GM21825 (cell line): ENCODE measurements at regions not wholly inside any gene's neighbourhood (a gene's known extent, or its start where the extent isn't known, plus 50 kb on each side); places are given as distances from the start of the nearest gene placed in this dataset.

Source experiments
- ATAC-seq: cut with Tn5 transposase; IDR thresholded peaks from one replicate; pipeline ENCODE4 v1.9.1; 2021; ENCODE audit warnings: mild to moderate bottlenecking, moderate library complexity; ENCODE audit not compliant: unreplicated experiment

DNA sequence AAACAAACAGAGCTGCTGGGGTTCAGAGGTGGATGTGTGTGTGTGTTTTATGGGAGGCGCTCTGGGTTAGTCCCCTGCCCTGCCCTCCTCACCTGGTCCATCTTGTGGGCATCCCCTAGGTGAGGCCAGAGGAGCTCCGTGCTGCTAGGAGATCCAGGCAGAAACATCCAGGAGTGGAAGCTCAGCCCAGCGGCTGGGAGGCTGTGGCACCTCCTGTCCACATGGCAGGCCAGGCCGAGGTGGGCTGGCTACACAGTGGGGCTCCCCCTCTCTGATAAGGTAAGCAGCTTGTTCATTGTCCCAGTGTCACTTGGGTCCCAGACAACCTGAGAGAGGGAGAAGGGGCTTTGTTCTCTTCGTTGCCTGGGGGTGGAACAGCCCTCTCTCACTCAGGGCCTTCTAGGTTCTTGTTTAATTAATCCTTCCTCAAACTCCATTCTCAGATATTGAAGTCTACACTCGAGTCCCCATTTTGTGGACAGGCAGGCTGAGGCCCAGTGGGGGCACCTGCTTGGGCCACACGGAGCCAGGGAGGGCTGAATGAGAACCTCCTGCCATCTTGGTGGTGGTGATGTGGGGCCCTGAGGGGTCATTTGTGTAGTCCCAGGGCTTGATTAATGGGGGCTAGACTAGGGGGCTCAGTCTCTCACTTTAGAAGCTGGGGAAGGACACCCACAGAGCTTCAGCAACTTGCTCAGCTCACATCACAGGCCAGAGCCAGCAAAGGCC, 216.8 kb upstream of the GPR26 start:
- no peak for ATAC-seq

DNA sequence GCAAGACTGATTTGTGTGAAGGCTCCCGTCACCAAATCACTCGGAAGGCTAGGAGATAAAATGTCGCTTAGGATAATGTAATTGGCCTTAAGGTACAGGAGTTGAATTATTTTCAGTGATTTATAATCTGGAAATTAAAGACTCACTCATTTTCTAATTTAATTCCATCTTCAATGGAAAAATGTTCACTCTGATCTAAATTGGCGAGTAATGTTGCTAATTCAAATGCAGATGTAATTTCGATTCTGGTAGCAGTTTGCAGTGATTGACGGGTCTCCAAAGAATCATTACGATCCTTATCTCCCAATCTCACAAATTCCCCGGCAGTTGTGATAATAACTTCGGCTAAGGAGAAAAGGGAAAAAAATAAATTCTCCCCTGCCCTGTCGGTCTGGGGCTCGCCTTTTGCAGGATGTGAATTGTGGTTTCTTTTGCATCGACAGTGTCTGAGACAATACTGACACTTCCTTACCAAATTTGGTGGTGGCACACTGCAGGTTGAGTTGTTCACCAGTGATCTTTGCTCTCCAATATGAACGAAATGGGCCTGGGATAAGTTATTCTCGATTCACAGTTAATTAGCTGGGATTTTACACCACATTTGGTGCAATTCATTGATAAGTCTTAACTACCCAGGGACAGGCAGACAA, 215.1 kb upstream of the GPR26 start:
- no peak for ATAC-seq

DNA sequence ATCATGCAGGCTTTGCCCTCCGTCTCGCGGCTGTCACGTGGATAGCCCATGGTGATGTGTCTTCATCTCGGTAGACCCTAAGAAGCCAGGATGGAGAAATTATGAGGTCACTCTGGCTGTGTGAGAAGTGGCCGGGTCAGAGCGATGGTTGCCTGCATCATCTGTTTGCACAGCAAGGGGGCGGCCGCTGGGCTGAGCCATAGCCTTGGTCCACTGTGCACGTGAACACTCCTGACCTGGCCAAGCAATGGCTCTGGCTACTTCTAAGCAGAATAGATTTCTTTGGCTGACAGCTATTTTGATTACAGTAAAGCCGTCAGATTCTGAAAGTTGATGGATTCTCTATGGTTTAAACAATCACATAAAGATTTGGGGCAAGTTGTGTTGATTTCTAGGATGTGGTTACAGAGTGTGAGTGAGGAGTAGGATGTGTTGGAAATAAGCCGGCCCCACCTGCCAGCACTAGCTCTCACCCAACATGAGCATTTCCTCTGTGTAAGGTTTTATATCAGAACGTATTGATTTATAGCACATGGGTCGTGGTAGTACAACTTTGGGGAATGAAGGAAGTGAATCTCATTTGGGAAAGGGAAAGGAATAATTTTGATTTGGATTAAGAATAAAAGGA, 214.4 kb upstream of the GPR26 start:
- ATAC-seq, result no peak

DNA sequence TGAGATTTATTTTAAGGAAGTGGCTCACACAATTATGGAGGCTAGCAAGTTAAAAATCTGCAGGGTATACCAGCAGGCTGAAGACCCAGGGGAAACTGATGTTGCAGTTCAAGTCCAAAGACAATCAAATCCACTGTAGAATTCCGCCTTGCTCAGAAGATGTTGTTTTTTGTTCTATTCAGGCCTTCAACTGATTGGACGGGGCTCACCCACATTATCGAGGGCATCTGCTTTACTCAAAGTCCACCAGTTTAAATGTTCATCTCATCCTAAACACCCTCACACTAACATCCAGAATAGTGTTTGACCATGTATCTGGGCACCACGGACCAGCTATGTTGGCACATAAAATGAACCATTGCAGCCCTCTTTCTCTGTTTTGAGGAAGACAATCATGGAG, 211.2 kb upstream of the GPR26 start:
- ATAC-seq, result no peak

DNA sequence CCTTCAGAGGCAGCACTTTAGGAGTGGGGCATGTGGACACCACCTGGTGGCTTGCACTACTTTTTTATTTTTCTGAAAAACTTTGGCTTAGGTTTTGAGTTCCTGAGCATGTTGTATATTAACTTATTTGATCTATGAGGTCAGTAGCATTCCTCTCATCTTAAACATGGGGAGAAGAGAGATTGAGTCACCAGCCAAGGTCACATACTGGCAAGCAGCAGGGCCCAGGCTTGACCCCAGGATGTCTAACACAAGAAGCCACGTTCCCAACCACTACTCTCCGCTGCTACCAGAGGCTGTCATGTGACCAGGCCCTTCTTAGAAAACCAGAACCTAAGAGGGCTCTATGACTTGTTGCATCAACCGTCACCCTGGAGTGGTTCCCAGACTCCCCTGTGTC, 210.3 kb upstream of the GPR26 start:
- ATAC-seq, result no peak

DNA sequence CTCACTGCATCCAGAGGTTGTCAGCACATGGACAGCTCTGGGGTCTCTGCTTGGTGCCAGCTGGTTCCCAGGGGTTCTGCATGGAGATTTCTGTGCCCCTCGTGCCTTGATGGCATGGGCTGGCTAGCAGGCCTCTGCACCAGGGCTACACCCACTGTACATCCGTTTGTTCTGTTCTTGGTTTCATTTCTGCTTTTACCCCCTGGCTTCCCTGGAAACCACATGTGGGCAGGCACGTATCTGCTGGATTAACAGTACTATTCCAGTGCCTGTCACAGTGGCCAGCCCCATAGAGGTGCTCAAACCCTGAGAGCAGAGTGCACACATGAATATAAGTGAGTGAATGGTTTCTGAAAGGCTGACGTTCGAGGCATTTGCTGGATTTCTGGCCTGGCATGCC, 207.2 kb upstream of the GPR26 start:
- ATAC-seq, result no peak

DNA sequence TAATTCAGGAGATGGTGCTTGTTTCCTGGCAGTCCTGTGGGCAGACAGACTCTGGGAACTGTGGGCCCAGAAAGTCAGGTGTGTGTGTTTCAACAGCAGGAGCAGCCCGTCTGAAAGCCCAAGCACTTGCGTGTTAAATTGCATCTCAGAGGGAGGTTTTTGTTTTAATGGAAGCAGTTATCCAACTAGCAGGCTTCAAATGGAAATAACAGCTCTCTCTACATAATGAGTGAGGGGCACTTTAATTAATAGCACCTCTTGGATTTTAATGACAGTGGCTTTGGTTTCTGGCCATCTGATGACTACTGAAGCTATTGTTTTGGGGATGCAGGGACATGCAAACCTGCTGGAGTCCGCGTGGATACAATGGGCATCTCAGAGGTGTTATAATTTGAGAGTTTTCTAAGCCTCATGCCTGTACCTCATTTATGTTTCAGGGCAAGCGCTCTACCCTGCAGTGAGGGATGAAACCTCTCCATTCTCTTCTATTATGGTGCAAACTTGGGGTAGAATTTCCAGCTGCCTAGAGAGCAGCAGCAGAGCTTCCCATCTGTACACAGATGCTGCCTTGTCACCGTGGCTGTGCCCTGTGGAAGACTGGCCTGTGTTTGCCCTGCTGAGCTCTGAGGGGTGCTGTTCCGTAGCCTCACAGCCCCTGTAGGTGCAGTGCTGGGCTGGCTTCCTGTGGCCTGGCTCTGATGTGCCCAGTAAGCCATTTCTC, 206.6 kb upstream of the GPR26 start:
- no peak for ATAC-seq

DNA sequence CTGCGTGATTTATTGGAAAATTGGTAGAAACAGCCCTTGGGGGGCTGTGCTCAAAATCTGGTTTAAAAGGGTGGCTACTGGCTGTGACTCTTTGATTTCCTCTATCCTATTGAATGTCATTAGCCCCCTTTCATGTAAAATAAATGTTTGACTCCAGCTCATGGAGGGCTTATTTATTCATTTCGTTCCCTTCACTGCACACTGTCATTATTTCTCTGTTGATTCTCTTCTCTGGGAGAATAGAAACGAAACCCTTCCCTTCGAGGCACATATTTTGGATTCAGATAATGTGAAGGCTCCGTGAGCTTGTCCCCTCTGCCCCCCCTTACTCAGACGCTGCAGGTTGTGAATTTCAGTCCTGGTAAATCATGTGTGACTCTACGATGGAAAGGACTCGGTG, 203.9 kb upstream of the GPR26 start:
- no peak for ATAC-seq

DNA sequence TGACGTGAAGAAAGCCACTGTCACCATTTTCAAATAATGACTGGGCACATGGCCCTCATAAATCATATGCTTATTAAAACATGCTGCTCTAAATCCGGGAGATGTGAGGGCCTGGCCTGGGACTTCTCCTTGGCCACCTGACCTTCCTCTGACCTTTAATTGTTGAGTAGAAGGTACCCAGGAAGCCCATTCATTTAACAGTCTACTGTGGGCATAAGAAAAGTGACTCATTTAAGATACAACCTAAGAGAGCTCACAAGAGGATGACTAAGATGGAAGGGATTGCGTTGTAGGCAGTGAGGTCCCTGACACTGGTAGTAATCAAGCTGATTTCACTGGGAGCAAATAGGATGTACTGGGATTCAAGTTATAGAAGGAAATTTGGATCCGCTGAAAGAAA, 203.4 kb upstream of the GPR26 start:
- ATAC-seq, result no peak

DNA sequence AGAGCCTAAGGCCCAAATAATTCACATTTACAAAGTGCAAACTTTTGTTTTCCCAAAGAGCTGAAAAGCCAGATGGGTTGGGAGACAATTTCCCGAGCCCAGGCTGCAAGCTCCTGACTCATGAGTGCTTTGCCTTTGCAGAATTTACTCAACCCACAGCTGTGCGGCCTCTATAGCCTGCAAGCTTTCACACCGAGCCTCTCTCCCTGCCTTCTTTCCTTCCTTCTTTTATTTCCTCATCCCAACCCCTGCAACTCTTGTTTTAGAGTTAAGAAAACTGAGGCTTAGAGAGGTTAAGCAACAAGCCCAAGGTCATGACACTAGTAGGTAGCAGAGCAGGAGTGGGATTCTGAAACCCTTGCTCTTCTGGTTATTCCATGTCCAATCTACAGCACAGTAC, 203.0 kb upstream of the GPR26 start:
- ATAC-seq, result no peak

DNA sequence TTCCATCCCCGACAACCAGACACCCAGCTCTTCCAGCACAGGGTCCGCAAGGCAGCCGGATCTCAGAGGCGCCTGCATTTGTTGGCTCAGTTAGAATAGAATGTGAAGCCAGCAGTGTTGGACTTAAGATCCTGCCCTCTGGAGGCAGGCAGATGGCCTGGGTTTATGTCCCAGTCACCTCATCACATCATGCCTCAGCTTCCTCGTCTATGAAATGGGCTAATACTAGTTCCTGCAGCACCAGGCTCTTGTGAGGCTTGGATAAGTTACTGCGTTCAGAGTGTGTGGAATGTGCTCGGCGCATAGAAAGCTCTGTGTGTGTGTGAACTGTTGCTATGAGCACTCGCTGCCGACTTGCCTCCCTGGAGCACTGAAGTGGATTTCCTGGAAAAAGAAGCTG, 202.5 kb upstream of the GPR26 start:
- ATAC-seq, result no peak

DNA sequence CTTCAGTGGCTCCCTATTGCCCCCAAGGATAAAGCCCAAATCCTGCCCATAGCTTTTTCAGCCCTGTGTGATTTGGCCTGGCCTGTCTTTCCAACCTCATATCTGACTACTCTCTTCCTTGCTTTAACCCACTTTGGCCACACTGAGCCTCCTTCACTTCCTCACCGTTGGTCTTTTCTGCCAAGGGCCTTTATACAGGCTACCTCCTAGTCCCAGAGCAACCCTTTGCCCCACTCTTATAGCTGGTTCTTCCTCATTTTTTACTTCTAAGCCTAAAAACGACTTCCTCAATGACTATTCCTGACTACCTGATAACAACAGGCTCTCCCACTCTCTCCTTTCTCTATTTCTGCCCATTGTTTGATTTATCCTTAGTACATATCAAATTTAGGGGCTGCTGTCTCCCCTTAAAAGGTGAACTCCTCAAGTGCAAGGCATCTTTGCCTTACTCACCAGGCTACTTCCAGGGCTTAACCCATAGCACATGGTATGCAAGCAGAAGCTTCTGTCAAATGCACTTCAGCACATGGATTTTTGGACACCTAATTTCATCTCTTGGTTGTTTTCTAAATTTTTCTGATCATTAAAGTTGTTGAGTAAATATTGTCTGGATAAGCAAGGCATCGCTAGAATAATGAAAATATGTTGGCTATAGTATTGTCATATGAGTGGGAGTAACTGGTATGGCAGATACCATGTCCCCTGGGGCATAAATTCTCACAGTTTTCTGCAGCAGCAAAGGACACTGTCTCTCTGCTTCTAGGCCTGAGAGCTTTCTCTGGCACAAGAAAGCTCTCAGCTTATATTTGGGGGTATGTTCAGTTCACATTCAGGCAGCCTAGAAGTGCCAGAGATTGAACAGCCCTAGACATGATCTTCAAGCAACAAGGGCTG, 201.5 kb upstream of the GPR26 start:
- no peak for ATAC-seq

DNA sequence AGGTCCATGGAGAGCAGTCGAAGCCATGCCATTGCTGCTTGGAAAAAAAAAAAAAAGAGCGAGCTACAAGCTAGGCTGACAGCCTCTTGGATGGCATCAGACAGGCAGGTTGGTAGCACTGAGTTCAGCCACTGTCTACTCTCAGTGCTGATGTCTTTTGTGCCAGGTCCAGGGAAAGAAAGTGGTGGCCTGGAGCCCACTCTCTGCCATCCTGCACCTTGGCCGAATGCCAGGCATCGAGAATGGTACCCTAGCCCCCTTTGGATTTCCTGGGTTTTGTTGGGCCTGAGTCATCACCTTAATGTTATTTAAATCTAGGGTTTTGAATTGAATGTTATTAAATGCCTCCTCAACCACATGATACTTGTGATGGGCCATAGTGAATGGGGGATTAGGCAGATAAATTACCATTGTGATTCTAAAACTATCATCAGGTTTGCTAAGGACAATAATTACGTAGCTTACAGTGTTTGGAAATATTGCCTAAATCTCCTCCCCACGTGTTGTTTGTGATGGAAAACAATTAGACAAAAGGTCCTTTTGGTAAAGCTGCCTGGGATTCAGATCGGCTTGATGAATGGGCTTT, 195.7 kb upstream of the GPR26 start:
- ATAC-seq, result no peak

DNA sequence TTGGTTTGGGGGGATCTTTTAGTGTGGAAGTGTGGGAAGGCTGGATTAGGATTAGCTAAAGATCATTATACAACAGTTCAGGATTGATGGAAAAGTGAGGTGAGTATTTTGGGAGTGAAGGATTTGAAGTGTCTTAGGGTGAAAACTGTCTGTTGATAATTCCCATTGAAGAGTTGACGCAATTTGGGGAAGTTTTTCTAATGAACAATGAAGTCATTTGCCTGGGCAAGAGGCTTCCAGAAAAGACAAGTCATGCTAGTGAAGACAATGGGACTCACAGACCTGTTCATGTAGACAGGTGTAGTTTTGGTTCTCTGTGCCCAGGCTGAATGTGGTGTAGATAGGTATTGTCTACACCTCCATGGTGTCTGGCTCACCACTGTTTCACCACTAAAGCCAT, 194.3 kb upstream of the GPR26 start:
- no peak for ATAC-seq

DNA sequence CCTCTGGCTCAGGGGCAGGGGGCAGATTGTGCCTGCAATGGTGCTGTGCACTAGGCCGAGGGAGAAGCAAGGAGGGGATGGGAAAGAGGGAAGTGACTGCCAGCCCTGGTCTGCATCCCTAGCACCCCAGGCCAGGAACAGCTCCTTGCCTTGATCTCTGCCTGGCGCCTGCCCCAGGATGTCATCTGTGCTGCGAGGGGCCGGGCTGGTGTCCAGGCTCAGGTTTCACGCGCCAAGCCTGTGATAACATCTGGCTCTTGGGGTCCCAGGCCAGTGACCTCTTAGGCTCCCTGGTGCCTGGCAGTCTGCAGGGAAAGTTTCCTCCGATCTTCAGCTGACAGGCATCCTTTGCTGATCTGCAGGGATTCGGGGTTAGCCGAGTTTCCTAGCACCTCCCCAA, 193.5 kb upstream of the GPR26 start:
- no peak for ATAC-seq

DNA sequence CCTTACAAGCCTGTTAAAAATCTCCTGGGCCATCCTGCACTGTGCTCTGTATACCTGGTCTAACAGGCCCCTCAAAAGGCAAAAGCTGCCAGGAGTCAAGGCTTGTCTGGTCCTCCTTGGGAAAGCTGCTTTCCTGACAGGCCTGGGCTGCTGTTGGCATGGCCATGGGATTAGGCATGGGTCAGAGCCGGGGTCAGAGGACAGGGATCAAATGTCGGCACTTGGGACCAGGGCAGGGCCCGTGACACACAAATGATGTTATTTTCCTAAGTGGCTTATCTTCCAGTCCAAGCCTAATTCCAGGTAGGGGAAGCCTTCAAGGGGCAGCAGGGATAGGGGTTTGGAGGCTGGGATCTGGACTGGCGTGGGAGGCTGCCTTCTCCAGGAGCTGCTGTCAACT, 191.5 kb upstream of the GPR26 start:
- ATAC-seq, result no peak

DNA sequence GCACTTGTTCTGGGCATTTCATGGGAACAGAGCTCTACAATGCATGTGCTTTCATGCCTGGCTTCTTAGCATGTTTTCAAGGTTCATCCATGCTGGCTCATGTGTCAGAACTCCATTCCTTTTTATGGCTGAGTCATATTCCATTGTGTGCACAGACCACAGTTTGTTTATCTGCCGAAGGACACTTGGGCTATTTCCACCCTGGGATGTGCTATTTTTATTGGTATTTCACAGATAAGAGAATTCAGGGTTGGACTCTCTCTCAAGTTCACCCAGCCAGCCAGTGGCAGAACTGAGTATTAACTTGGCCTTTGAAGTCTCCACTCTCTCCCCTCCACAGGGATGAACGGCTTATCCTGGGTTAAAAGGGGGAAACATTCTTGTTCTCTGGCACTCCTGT, 190.7 kb upstream of the GPR26 start:
- ATAC-seq, result no peak

DNA sequence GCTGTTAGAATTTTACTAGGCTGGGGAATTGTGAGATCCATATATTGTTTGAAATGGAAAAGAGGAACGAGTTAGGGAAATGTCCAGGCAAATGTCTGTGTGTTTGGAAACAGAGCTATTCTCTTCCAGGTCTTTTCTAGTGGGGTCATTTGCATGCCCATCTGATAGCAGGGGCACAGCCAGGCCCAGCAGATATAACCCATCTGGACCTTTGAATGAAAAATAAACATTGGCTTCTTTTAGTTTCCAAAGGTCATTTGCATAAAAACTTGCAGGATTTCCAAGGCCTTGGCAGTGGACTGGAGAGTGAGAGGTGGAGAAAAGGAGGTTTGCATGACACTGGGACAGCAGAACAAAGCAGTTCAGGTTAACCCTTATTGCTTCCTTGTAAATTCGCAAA, 188.0 kb upstream of the GPR26 start:
- no peak for ATAC-seq

DNA sequence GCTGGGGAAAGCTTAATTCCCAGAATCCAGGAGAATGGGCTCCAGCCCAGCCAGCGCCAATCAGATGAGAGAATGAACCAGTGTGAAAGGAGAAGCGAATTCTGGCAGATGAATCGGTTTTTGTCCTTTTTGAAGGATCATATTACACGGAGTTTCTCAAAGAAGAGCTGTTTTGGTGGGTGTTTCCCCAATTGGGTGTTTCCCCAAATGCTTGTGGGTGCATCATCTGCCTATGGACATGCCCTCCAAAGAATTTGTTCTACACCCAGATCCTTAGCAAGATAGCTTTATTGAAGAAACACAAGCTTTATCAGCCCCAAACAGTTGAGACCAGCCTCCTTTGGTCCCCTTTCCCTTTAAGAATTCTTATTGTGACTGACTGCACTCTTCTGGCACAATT, 186.5 kb upstream of the GPR26 start:
- no peak for ATAC-seq

DNA sequence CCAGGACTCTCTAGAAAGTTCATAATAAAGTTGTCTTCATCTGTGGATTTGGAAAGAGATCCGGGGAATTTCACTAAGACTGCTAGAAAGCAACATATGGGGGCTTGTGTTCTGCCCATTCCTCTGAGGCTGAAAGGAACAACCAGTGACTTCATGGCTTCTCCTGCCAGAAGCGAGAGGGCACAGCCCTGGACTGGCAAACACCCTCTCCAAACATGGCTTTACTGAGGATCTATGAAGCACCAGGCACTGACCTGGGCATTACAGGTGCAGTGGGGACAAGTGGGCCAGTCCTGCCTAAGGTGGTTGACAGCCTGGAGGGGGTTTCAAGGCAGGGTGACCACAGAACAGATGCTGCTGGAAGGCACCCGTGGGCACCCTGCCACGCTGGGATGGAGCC, 185.8 kb upstream of the GPR26 start:
- no peak for ATAC-seq
